MCF 10A (cell line): ENCODE measurements at regions not wholly inside any gene's neighbourhood (a gene's known extent, or its start where the extent isn't known, plus 50 kb on each side); places are given as distances from the start of the nearest gene placed in this dataset.

ENCODE experiments used
- BruUV-seq: library from RNA; stranded (reverse); fragments of 400-500 nt; replicated peaks from 2 replicates; lab custom pipeline; 2021; lab: Mats Ljungman, UMichigan
- CTCF ChIA-PET: fragments of 300-600 bp; sonication (Branson Sonifier 250); formaldehyde crosslinking; extraction: SDS; loops from one replicate; lab custom pipeline; 2021; ENCODE audit warnings: antibody characterized with exemption, inconsistent platforms; lab: Yijun Ruan, JAX
- POLR2A ChIA-PET: fragments of 300-600, 350-650 bp; sonication (Branson Sonifier 250); formaldehyde crosslinking; extraction: SDS; loops from one replicate; lab custom pipeline; 2020; ENCODE audit warnings: antibody characterized with exemption, inconsistent platforms; lab: Yijun Ruan, JAX
- DNase-seq: peaks from one replicate; pipeline ENCODE4 v3.0.0-alpha.2; 2018; ENCODE audit not compliant: unreplicated experiment
- H3K27ac Mint-ChIP-seq: one replicate; pipeline ENCODE4 v1.8.0; 2022; ENCODE audit warnings: mild to moderate bottlenecking, low read depth, mixed read lengths; ENCODE audit not compliant: unreplicated experiment
- H3K27me3 Mint-ChIP-seq: one replicate; pipeline ENCODE4 v1.8.0; 2022; ENCODE audit warnings: mixed read lengths; ENCODE audit not compliant: insufficient read depth, unreplicated experiment
- H3K36me3 Mint-ChIP-seq: one replicate; pipeline ENCODE4 v1.8.0; 2022; ENCODE audit warnings: mild to moderate bottlenecking, moderate library complexity, mixed read lengths; ENCODE audit not compliant: insufficient read depth, unreplicated experiment
- H3K4me1 Mint-ChIP-seq: one replicate; pipeline ENCODE4 v1.8.0; 2022; ENCODE audit warnings: mixed read lengths; ENCODE audit not compliant: insufficient read depth, unreplicated experiment
- H3K4me3 Mint-ChIP-seq: one replicate; pipeline ENCODE4 v1.8.0; 2022; ENCODE audit warnings: mild to moderate bottlenecking, moderate library complexity, mixed read lengths; ENCODE audit not compliant: unreplicated experiment
- H3K9me3 Mint-ChIP-seq: one replicate; pipeline ENCODE4 v1.8.0; 2022; ENCODE audit warnings: mixed read lengths; ENCODE audit not compliant: unreplicated experiment
- CTCF ChIP-seq: fragments of 200-600 bp; IDR thresholded peaks from one replicate; pipeline ENCODE4 v1.8.0; 2022; ENCODE audit warnings: antibody characterized with exemption, mild to moderate bottlenecking; ENCODE audit not compliant: unreplicated experiment
- intact Hi-C: fragments of 100-400 bp; cut with micrococcal nuclease; formaldehyde crosslinking; loops from 2 replicates; pipeline ENCODE4 v1.14.1; 2022

GRCh38 chr6:21844120-21844917 is 250.8 kb downstream of the SOX4 start:
- ChIA-PET POLR2A (no interaction called here), CTCF (interaction anchor here (1.0 kb wide), 1 partner anchor 14 kb away, joined by 3 read pairs; no protein-coding TSS in a partner anchor)
- H3K36me3 Mint-ChIP-seq, result no peaks in the 10 kb centered on the region
- no TSS peak for BruUV-seq
- H3K4me1 Mint-ChIP-seq, result peaks cover 6% of the 10 kb centered on the region
- no peak overlapping the region for H3K4me3 Mint-ChIP-seq
- H3K27me3 Mint-ChIP-seq, result no peaks in the 10 kb centered on the region
- no peak for TF ChIP-seq CTCF
- intact Hi-C loops, result no loop called here
- no peaks in the 10 kb centered on the region for H3K9me3 Mint-ChIP-seq
- no peak for DNase-seq
- H3K27ac Mint-ChIP-seq, result no peak overlapping the region

- H3K4me3 Mint-ChIP-seq, result no peak overlapping the region
- no peak for TF ChIP-seq CTCF
- H3K27me3 Mint-ChIP-seq, result no peaks in the 10 kb centered on the region
- no peak for DNase-seq
- no peaks in the 10 kb centered on the region for H3K36me3 Mint-ChIP-seq
- intact Hi-C loops, result no loop called here
- peaks cover 6% of the 10 kb centered on the region for H3K4me1 Mint-ChIP-seq
- CTCF ChIA-PET, result no interaction called here
- H3K9me3 Mint-ChIP-seq, result no peaks in the 10 kb centered on the region
- H3K27ac Mint-ChIP-seq, result no peak overlapping the region
- BruUV-seq, result no TSS peak
- POLR2A ChIA-PET, result interaction anchor here (0.5 kb wide), 1 partner anchor 942 kb away, joined by 3 read pairs; no protein-coding TSS in a partner anchor
These were observed 251.5 kb downstream of the SOX4 start for GRCh38 chr6:21845018-21845417.

DNA sequence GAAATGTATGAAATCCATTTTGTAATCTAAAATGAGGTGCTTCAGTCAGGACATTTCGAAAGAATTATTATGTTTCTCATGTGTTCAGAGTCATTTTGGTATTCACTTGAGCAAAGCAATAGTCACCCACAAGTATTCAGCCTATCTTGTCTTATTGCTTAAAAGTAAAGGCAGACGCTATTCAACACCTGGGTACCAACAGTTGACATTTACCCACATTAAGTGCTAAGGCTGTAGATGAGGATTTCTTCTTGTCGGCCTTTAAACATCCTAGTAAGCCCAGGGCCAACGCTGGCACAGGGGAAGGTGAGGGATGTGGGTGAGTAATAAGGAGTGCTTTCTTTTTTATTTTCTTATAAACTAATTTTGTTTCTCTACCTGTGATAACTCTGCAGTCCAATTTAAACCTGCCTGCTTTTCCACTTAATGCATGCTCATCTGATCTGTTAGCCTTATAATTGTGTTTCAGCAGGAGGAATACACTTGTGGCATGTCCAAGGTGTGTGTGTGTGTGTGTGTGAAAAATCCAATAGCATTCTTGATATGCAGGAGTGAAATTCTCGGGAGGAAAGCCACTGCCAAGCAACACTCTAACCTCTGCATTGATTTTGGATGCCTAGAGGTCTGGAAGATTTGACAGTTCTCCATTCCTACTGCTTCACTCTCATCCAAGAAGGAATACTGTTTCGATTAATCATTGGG is 252.0 kb downstream of the SOX4 start:
- TF ChIP-seq CTCF, result no peak
- CTCF ChIA-PET, result no interaction called here
- no peak for DNase-seq
- Mint-ChIP-seq H3K36me3 (no peaks in the 10 kb centered on the region), H3K27me3 (no peaks in the 10 kb centered on the region), H3K4me1 (peaks cover 4% of the 10 kb centered on the region), H3K4me3 (no peak overlapping the region), H3K9me3 (no peaks in the 10 kb centered on the region), H3K27ac (no peak overlapping the region)
- intact Hi-C loops, result no loop called here
- POLR2A ChIA-PET, result interaction anchor here (0.5 to 0.7 kb wide), 2 partner anchors 288 to 942 kb away, joined by 3 read pairs; no protein-coding TSS in a partner anchor
- BruUV-seq, result no TSS peak
